OCI-LY3 (cell line): ENCODE measurements at regions not wholly inside any gene's neighbourhood (a gene's known extent, or its start where the extent isn't known, plus 50 kb on each side); places are given as distances from the start of the nearest gene placed in this dataset.

Source experiments
- H2AFZ ChIP-seq: fragments of 200-600, 300-600 bp; shearing (Covaris generic); 2 replicates; pipeline ENCODE4 v1.6.0; 2014; ENCODE audit warnings: antibody characterized with exemption, low read depth, low read length
- H3K27ac ChIP-seq: fragments of 200-600, 300-600 bp; sonication (generic); 2 replicates; pipeline ENCODE4 v1.5.1; 2014; ENCODE audit warnings: mild to moderate bottlenecking, low read length, moderate library complexity, mixed read lengths
- H3K27me3 ChIP-seq: fragments of 200-600, 300-600 bp; sonication (generic); 2 replicates; pipeline ENCODE4 v1.6.1; 2014; ENCODE audit warnings: low read depth, low read length, mixed read lengths
- H3K36me3 ChIP-seq: fragments of 200-600, 300-600 bp; sonication (generic); replicated peaks from 2 replicates; pipeline ENCODE3; 2014; ENCODE audit warnings: low read depth, low read length, mixed read lengths
- H3K4me1 ChIP-seq: fragments of 300-600, 200-600 bp; sonication (generic); 2 replicates; pipeline ENCODE4 v1.6.1; 2014; ENCODE audit warnings: low read length, mixed read lengths
- H3K4me2 ChIP-seq: fragments of 200-600, 300-600 bp; sonication (generic); 2 replicates; pipeline ENCODE4 v1.6.1; 2014; ENCODE audit warnings: low read length, mixed read lengths
- H3K4me3 ChIP-seq: fragments of 300-600, 200-600 bp; sonication (generic); 2 replicates; pipeline ENCODE4 v1.5.1; 2014; ENCODE audit warnings: antibody characterized with exemption, mild to moderate bottlenecking, low read length, moderate library complexity
- H3K79me2 ChIP-seq: fragments of 300-600, 200-600 bp; shearing (Covaris generic); 2 replicates; pipeline ENCODE4 v1.6.1; 2014; ENCODE audit warnings: mild to moderate bottlenecking, low read length, mixed read lengths
- H3K9ac ChIP-seq: fragments of 300-600, 200-600 bp; shearing (Covaris generic); 2 replicates; pipeline ENCODE4 v1.6.0; 2014; ENCODE audit warnings: mild to moderate bottlenecking, low read length, moderate library complexity
- H3K9me3 ChIP-seq: fragments of 200-600, 300-600 bp; shearing (Covaris generic); 2 replicates; pipeline ENCODE4 v1.6.1; 2014; ENCODE audit warnings: low read length, mixed read lengths; ENCODE audit not compliant: insufficient read depth
- H4K20me1 ChIP-seq: fragments of 200-600, 300-600 bp; sonication (generic); 2 replicates; pipeline ENCODE4 v1.6.1; 2016; ENCODE audit warnings: low read length, mixed read lengths; ENCODE audit not compliant: insufficient read depth
- EZH2phosphoT487 ChIP-seq: fragments of 200-600 bp; shearing (Covaris generic); IDR thresholded peaks from 2 replicates; pipeline ENCODE4 v1.6.1; 2018; ENCODE audit warnings: antibody characterized with exemption, mixed run types, low read depth
- TF ChIP-seq, protein P1 (sequence below): fragments of 200-600, 300-600 bp; sonication (generic); IDR thresholded peaks from 2 replicates; pipeline ENCODE4 v1.5.1; 2014; ENCODE audit warnings: antibody characterized with exemption, low read length, low read depth

DNA sequence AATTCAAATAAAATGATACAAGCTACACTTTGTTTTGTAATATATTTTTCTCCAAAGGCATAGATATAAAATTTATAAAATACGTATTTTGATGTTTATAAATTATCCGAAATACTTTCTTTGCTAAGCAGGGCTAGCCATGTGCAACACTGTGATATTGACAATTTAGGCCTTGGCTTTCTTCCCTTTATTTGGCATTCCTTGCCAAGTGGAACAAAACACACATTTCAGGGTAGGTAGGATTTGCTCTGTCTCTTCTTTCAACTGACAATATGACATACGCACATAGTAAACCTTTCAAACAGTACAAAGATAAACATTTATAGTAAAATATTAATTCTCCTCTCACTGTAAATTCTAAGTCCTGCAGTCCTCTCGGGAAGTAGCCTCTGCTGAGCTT is 103.3 kb upstream of the POT1 start:
- no peak overlapping the region for H3K9ac ChIP-seq
- no peaks in the 10 kb centered on the region for H3K79me2 ChIP-seq
- H3K36me3 ChIP-seq: no peaks in the 10 kb centered on the region
- H3K27me3 ChIP-seq: no peaks in the 10 kb centered on the region
- H4K20me1 ChIP-seq: no peaks in the 10 kb centered on the region
- no peak overlapping the region for H3K4me2 ChIP-seq
- H3K4me3 ChIP-seq: no peak overlapping the region
- H3K9me3 ChIP-seq: no peaks in the 10 kb centered on the region
- H2AFZ ChIP-seq: no peak overlapping the region
- no peak overlapping the region for H3K27ac ChIP-seq
- no peaks in the 10 kb centered on the region for H3K4me1 ChIP-seq
- TF ChIP-seq, protein P1, sequence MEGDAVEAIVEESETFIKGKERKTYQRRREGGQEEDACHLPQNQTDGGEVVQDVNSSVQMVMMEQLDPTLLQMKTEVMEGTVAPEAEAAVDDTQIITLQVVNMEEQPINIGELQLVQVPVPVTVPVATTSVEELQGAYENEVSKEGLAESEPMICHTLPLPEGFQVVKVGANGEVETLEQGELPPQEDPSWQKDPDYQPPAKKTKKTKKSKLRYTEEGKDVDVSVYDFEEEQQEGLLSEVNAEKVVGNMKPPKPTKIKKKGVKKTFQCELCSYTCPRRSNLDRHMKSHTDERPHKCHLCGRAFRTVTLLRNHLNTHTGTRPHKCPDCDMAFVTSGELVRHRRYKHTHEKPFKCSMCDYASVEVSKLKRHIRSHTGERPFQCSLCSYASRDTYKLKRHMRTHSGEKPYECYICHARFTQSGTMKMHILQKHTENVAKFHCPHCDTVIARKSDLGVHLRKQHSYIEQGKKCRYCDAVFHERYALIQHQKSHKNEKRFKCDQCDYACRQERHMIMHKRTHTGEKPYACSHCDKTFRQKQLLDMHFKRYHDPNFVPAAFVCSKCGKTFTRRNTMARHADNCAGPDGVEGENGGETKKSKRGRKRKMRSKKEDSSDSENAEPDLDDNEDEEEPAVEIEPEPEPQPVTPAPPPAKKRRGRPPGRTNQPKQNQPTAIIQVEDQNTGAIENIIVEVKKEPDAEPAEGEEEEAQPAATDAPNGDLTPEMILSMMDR: no peak
- TF ChIP-seq EZH2phosphoT487: no peak

DNA sequence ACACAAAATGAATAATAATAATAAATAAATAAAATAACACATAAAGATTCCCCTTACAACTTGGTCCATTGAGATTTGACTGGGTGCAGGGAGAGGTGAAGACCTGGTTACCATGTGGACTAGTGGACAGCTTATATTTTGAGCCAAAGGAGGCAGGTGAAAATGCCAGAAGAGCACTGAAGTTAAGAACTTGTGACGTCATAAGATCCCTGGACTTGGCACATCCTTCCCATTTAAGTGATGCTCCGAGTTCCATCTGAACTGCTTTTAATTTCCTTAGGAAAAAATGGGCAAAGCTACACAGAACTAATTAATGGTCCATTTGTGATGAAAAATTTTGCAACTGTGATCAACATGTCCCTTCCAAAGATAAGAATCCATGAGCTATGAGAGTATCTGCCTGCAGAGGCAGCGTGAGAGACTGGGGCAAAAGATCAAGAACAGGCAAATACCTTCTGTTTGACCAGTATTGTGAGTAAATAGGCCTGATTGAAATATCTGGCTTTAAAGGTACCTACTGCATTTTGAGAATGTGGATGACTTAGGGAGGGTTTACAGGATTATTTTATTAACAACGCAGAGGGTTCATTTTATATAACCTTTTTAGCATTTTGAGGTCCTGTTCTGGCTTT is 101.2 kb upstream of the POT1 start:
- no peak overlapping the region for H3K9ac ChIP-seq
- TF ChIP-seq, protein P1: no peak
- TF ChIP-seq EZH2phosphoT487: no peak
- no peaks in the 10 kb centered on the region for H3K79me2 ChIP-seq
- H3K27me3 ChIP-seq: no peaks in the 10 kb centered on the region
- no peak overlapping the region for H3K27ac ChIP-seq
- H3K4me1 ChIP-seq: no peaks in the 10 kb centered on the region
- no peaks in the 10 kb centered on the region for H3K36me3 ChIP-seq
- H3K9me3 ChIP-seq: no peaks in the 10 kb centered on the region
- H2AFZ ChIP-seq: no peak overlapping the region
- no peak overlapping the region for H3K4me3 ChIP-seq
- H4K20me1 ChIP-seq: no peaks in the 10 kb centered on the region
- H3K4me2 ChIP-seq: no peak overlapping the region

GRCh38 chr7:125025620-125026019 is 96.0 kb upstream of the POT1 start:
- no peaks in the 10 kb centered on the region for H3K9me3 ChIP-seq
- H3K27me3 ChIP-seq: no peaks in the 10 kb centered on the region
- H2AFZ ChIP-seq: no peak overlapping the region
- H3K27ac ChIP-seq: no peak overlapping the region
- H3K9ac ChIP-seq: no peak overlapping the region
- no peak overlapping the region for H3K4me3 ChIP-seq
- H4K20me1 ChIP-seq: no peaks in the 10 kb centered on the region
- H3K36me3 ChIP-seq: no peaks in the 10 kb centered on the region
- TF ChIP-seq, protein P1: no peak
- TF ChIP-seq EZH2phosphoT487: no peak
- H3K4me1 ChIP-seq: no peaks in the 10 kb centered on the region
- H3K4me2 ChIP-seq: no peak overlapping the region
- no peaks in the 10 kb centered on the region for H3K79me2 ChIP-seq

- Histone ChIP-seq H3K36me3 (no peaks in the 10 kb centered on the region), H2AFZ (no peak overlapping the region), H3K4me1 (no peaks in the 10 kb centered on the region), H3K4me3 (no peak overlapping the region), H3K9ac (no peak overlapping the region), H3K79me2 (no peaks in the 10 kb centered on the region), H4K20me1 (no peaks in the 10 kb centered on the region), H3K27ac (no peak overlapping the region), H3K27me3 (no peaks in the 10 kb centered on the region), H3K4me2 (no peak overlapping the region), H3K9me3 (no peaks in the 10 kb centered on the region)
- TF ChIP-seq, protein P1: no peak
- TF ChIP-seq EZH2phosphoT487: no peak
These were observed 91.2 kb upstream of the POT1 start for GRCh38 chr7:125020801-125021200.
